ENCODE measurements at regions not wholly inside any gene's neighbourhood (a gene's known extent, or its start where the extent isn't known, plus 50 kb on each side); places are given as distances from the start of the nearest gene placed in this dataset.
A peak's percentile ranks its signal among the peaks of the same experiment; 100 is the strongest.

GRCh38 chr3:80696280-80696679 is 928.5 kb upstream of the ROBO1 start:
- H3K27ac ChIP-seq = no peak overlapping the region
- TF ChIP-seq CTCF (IDR thresholded peaks at IDR 0.05) = no peak
- H3K4me3 ChIP-seq = no peak overlapping the region
- H3K27me3 ChIP-seq = no peaks in the 10 kb centered on the region
- no peaks in the 10 kb centered on the region for H3K9me3 ChIP-seq
- no peaks in the 10 kb centered on the region for H3K4me1 ChIP-seq
- no peaks in the 10 kb centered on the region for H3K36me3 ChIP-seq
- intact Hi-C loops (cut with DNase I) = no loop called here
- DNase-seq = peak in 2 of 4 donors; percentile 33 to 77
- peak; percentile 87 for ATAC-seq

GRCh38 chr3:80688814-80689213 is 921.0 kb upstream of the ROBO1 start:
- intact Hi-C loops (cut with DNase I) = no loop called here
- DNase-seq = peak in 2 of 4 donors; percentile 14 to 37
- TF ChIP-seq CTCF (IDR thresholded peaks at IDR 0.05) = no peak

GRCh38 chr3:80682951-80683350 is 915.2 kb upstream of the ROBO1 start:
- DNase-seq (no peak), ATAC-seq (no peak)
- no peaks in the 10 kb centered on the region for H3K27me3 ChIP-seq
- intact Hi-C loops (cut with DNase I) = no loop called here
- no peaks in the 10 kb centered on the region for H3K4me1 ChIP-seq
- no peaks in the 10 kb centered on the region for H3K36me3 ChIP-seq
- H3K4me3 ChIP-seq = no peak overlapping the region
- no peak overlapping the region for H3K27ac ChIP-seq
- TF ChIP-seq CTCF (IDR thresholded peaks at IDR 0.05) = no peak
- no peaks in the 10 kb centered on the region for H3K9me3 ChIP-seq

More at GRCh38 chr3:80688814-80689213, 921.0 kb upstream of the ROBO1 start:
- no peaks in the 10 kb centered on the region for H3K9me3 ChIP-seq
- no peak overlapping the region for H3K27ac ChIP-seq
- ATAC-seq = no peak
- no peak overlapping the region for H3K4me3 ChIP-seq
- H3K27me3 ChIP-seq = no peaks in the 10 kb centered on the region
- H3K4me1 ChIP-seq = no peaks in the 10 kb centered on the region
- no peaks in the 10 kb centered on the region for H3K36me3 ChIP-seq

- no peak overlapping the region for H3K4me3 ChIP-seq
- intact Hi-C loops (cut with DNase I) = no loop called here
- no peak for ATAC-seq
- H3K27me3 ChIP-seq = no peaks in the 10 kb centered on the region
- no peaks in the 10 kb centered on the region for H3K4me1 ChIP-seq
- DNase-seq = no peak
- no peak overlapping the region for H3K27ac ChIP-seq
- no peaks in the 10 kb centered on the region for H3K9me3 ChIP-seq
- TF ChIP-seq CTCF (IDR thresholded peaks at IDR 0.05) = no peak
- H3K36me3 ChIP-seq = no peaks in the 10 kb centered on the region
Observed at GRCh38 chr3:80682235-80682634, 914.4 kb upstream of the ROBO1 start.

GRCh38 chr3:80677796-80678195 is 910.0 kb upstream of the ROBO1 start:
- ATAC-seq = no peak
- DNase-seq = no peak
- H3K4me3 ChIP-seq = no peak overlapping the region
- no peaks in the 10 kb centered on the region for H3K27me3 ChIP-seq
- no peak overlapping the region for H3K27ac ChIP-seq
- no peaks in the 10 kb centered on the region for H3K9me3 ChIP-seq
- TF ChIP-seq CTCF (IDR thresholded peaks at IDR 0.05) = no peak
- intact Hi-C loops (cut with DNase I) = no loop called here
- H3K36me3 ChIP-seq = no peaks in the 10 kb centered on the region
- no peaks in the 10 kb centered on the region for H3K4me1 ChIP-seq
